NCI-H2196 (cell line): ENCODE measurements at regions not wholly inside any gene's neighbourhood (a gene's known extent, or its start where the extent isn't known, plus 50 kb on each side); places are given as distances from the start of the nearest gene placed in this dataset.

Source experiments
- DNase-seq: peaks from one replicate; lab custom pipeline; 2025; ENCODE audit not compliant: unreplicated experiment; lab: John Stamatoyannopoulos, UW

GRCh38 chr13:106182404-106182803, 353.1 kb downstream of the EFNB2 start:
- DNase-seq, result no peak

GRCh38 chr13:106178816-106179215, 356.6 kb downstream of the EFNB2 start:
- no peak for DNase-seq

- DNase-seq, result no peak
Observed at GRCh38 chr13:106177146-106177545, 358.3 kb downstream of the EFNB2 start.

- DNase-seq, result no peak
Observed at GRCh38 chr13:106176117-106176516, 359.3 kb downstream of the EFNB2 start.

- no peak for DNase-seq
Observed at GRCh38 chr13:106173891-106174610, 361.4 kb downstream of the EFNB2 start.

GRCh38 chr13:106173346-106173745, 362.1 kb downstream of the EFNB2 start:
- DNase-seq, result no peak

- DNase-seq, result no peak
Observed at GRCh38 chr13:106172176-106172905, 363.1 kb downstream of the EFNB2 start.

- no peak for DNase-seq
Observed at GRCh38 chr13:106163426-106163825, 372.0 kb downstream of the EFNB2 start.

- no peak for DNase-seq
Observed at GRCh38 chr13:106161146-106161545, 374.3 kb downstream of the EFNB2 start.

GRCh38 chr13:106159295-106160195, 375.9 kb downstream of the EFNB2 start:
- no peak for DNase-seq

GRCh38 chr13:106156468-106156867, 379.0 kb downstream of the EFNB2 start:
- DNase-seq, result no peak

- no peak for DNase-seq
Observed at GRCh38 chr13:106155411-106155810, 380.1 kb downstream of the EFNB2 start.

GRCh38 chr13:106153876-106154275, 381.6 kb downstream of the EFNB2 start:
- DNase-seq, result no peak

GRCh38 chr13:106153041-106153440, 382.4 kb downstream of the EFNB2 start:
- DNase-seq, result no peak

- no peak for DNase-seq
Observed at GRCh38 chr13:106152047-106152446, 383.4 kb downstream of the EFNB2 start.

- no peak for DNase-seq
Observed at GRCh38 chr13:106151056-106151699, 384.3 kb downstream of the EFNB2 start.

GRCh38 chr13:106145997-106146864, 389.2 kb downstream of the EFNB2 start:
- no peak for DNase-seq

GRCh38 chr13:106145070-106145469, 390.4 kb downstream of the EFNB2 start:
- DNase-seq, result no peak

GRCh38 chr13:106143930-106144709, 391.3 kb downstream of the EFNB2 start:
- DNase-seq, result peak; percentile 1
